Transverse colon (tissue), 4 donors: ENCODE measurements at regions not wholly inside any gene's neighbourhood (a gene's known extent, or its start where the extent isn't known, plus 50 kb on each side); places are given as distances from the start of the nearest gene placed in this dataset.

Experiments used
- DNase-seq: peaks from one replicate; pipeline ENCODE4 v3.0.0-alpha.2; 2019
- H3K27ac ChIP-seq, 4 donors: fragments of 200-600 bp; sonication (generic); 2 replicates each; pipeline ENCODE4 v1.5.1; 2016 to 2018; ENCODE audit warnings: inconsistent platforms in 4 of 4
- H3K27me3 ChIP-seq: fragments of 200-600 bp; sonication (generic); 2 replicates; pipeline ENCODE4 v1.5.1; 2017; ENCODE audit warnings: inconsistent platforms
- H3K36me3 ChIP-seq, 4 donors: fragments of 200-600 bp; sonication (generic); 2 replicates each; pipeline ENCODE4 v1.5.1; 2017 to 2019; ENCODE audit warnings: inconsistent platforms in 4 of 4
- H3K4me1 ChIP-seq, 4 donors: fragments of 200-600 bp; sonication (generic); 2 replicates each; pipeline ENCODE4 v1.5.1; 2017 to 2020; ENCODE audit warnings: inconsistent platforms in 4 of 4
- H3K4me3 ChIP-seq, 4 donors: fragments of 200-600 bp; sonication (generic); 1 replicate in 1 of 4; 2 replicates in 3 of 4; pipeline versions ENCODE4 v1.5.1 to v1.6.1; 2017 to 2019; ENCODE audit warnings: inconsistent platforms in 4 of 4
- H3K9me3 ChIP-seq, 2 donors: fragments of 200-600 bp; sonication (generic); 2 replicates each; pipeline ENCODE4 v1.5.1; 2017 to 2019; ENCODE audit warnings: inconsistent platforms in 2 of 2
- CTCF ChIP-seq, 5 experiments: fragments of 200-600 bp in 3 of 5; fragments of 450-650 bp in 2 of 5; sonication (generic) in 3 of 5; IDR thresholded peaks; 1 replicate in 2 of 5; 2 replicates in 3 of 5; pipeline ENCODE4 v1.5.1; 2016 to 2017; ENCODE audit warnings: antibody characterized with exemption in 5 of 5, inconsistent platforms in 3 of 5, mild to moderate bottlenecking in 2 of 5, moderate library complexity in 1 of 5
- EP300 ChIP-seq: sonication (generic); formaldehyde crosslinking; IDR thresholded peaks from one replicate; pipeline ENCODE4 v1.6.1; 2017; ENCODE audit warnings: antibody characterized with exemption, low read depth
- POLR2A ChIP-seq: fragments of 450-650 bp; IDR thresholded peaks from one replicate; pipeline ENCODE4 v1.6.1; 2016; ENCODE audit warnings: antibody characterized with exemption, mild to moderate bottlenecking, moderate library complexity
- POLR2AphosphoS5 ChIP-seq, 3 donors: sonication (generic); formaldehyde crosslinking; IDR thresholded peaks; one replicate each; pipeline ENCODE4 v1.6.1; 2016; ENCODE audit warnings: antibody characterized with exemption in 3 of 3
- WGBS, 2 donors: methylation state at CpG; one replicate each; pipeline ENCODE4 v1.1.5; 2018; ENCODE audit warnings: low coverage in 1 of 2; 5-methylcytosine and 5-hydroxymethylcytosine counted together
- in situ Hi-C, 4 donors: fragments of 200-750 bp; cut with MboI; loops; one replicate each; pipeline versions ENCODE4 v1.15.0 to v1.15.1; 2017; ENCODE audit warnings: low sequenced_read_pairs in 3 of 4, low pct_ligation_motif_present in 1 of 4, low pct_unique_long_range_greater_than_20kb in 1 of 4
- intact Hi-C: fragments of 100-400 bp; cut with DNase I; formaldehyde crosslinking; loops from one replicate; pipeline ENCODE4 v1.15.1; 2023; ENCODE audit warnings: low total_unique reads

- Histone ChIP-seq H3K27me3 (no peaks in the 10 kb centered on the region), H3K4me3 (no peak overlapping the region), H3K27ac (no peak overlapping the region), H3K9me3 (peaks cover 7 to 10% of the 10 kb centered on the region in 2 donors), H3K4me1 (no peaks in the 10 kb centered on the region), H3K36me3 (no peaks in the 10 kb centered on the region)
- 55 to 75% methylated on average over 1 to 4 of the region's 4 CpGs for WGBS, 2 donors
- intact Hi-C loops (loop anchor here (5.0 kb wide), 1 partner anchor 1011 kb away; no protein-coding TSS in a partner anchor), in situ Hi-C loops (no loop called here)
- TF ChIP-seq POLR2A (no peak), CTCF (IDR thresholded peaks at IDR 0.05) (no peak), POLR2AphosphoS5 (IDR thresholded peaks at IDR 0.05) (no peak), EP300 (no peak)
- DNase-seq, result no peak
These were observed 576.7 kb upstream of the ADAMTS16 start for GRCh38 chr5:4563400-4563799.

DNA sequence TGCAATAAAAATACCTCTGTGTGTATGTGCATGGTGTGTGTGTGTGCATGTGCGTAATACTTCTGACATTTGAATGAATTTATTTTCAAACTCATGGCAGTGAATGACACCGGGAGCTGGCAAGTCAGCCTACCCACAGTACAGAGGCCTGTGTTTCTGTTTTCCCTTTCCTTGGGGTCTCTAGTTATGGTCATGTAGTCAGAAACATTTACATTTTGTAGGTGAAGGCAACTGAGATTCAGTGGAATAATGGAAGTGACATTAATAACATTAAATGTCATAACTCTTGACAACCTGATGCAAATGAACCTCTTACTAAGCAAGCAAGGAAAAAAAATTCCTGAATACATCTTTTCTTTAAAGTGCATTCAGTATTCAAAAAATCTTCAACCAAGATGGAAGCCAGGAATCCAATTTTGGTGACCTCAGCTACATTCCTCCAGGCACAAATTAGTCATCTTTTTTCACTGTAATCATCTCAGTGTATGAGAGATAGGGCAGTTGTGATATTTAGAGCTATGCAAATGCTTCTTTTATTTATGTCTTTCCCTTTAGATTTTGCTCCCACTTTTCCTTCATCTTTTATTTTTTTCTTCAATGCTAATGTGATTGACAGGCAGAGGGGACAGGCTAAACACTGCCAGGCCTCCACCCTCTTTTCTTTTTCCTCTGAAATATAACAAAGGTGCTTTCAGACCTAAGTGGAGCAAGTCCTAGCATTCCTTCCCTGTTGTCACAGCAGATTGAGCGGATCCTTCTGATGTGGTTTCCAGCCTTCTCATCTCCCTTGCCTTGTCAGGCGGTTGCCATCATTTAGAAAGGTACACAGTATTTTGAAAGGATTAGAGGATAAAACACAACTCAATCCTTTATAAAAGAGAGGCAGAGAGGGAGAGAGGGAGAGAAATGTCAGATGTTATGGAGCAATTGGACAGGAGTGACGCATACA lies 569.8 kb upstream of the ADAMTS16 start:
- Histone ChIP-seq H3K4me1 (no peaks in the 10 kb centered on the region), H3K27ac (no peak overlapping the region), H3K27me3 (no peaks in the 10 kb centered on the region), H3K36me3 (no peaks in the 10 kb centered on the region), H3K9me3 (no peaks in the 10 kb centered on the region), H3K4me3 (no peak overlapping the region)
- TF ChIP-seq POLR2AphosphoS5 (IDR thresholded peaks at IDR 0.05) (no peak), EP300 (no peak), CTCF (IDR thresholded peaks at IDR 0.05) (no peak), POLR2A (no peak)
- no peak for DNase-seq
- intact Hi-C loops, result no loop called here
- in situ Hi-C loops, result no loop called here
- WGBS, 2 donors, result 77 to 81% methylated on average over 5 of the region's 5 CpGs

GRCh38 chr5:4571248-4571948 lies 568.7 kb upstream of the ADAMTS16 start:
- H3K4me3 ChIP-seq, result no peak overlapping the region
- 74 to 75% methylated on average over 7 of the region's 7 CpGs for WGBS, 2 donors
- H3K27ac ChIP-seq, result no peak overlapping the region
- no peak for DNase-seq
- in situ Hi-C loops (no loop called here), intact Hi-C loops (no loop called here)
- H3K36me3 ChIP-seq, result no peaks in the 10 kb centered on the region
- TF ChIP-seq POLR2A, result no peak
- no peak for TF ChIP-seq POLR2AphosphoS5 (IDR thresholded peaks at IDR 0.05)
- TF ChIP-seq EP300, result no peak
- TF ChIP-seq CTCF (IDR thresholded peaks at IDR 0.05), result no peak
- H3K27me3 ChIP-seq, result no peaks in the 10 kb centered on the region
- H3K4me1 ChIP-seq, result no peaks in the 10 kb centered on the region
- no peaks in the 10 kb centered on the region for H3K9me3 ChIP-seq

- no peak for DNase-seq
- Histone ChIP-seq H3K4me1 (no peaks in the 10 kb centered on the region), H3K36me3 (no peaks in the 10 kb centered on the region), H3K27me3 (no peaks in the 10 kb centered on the region), H3K9me3 (no peaks in the 10 kb centered on the region), H3K27ac (no peak overlapping the region), H3K4me3 (no peak overlapping the region)
- intact Hi-C loops (no loop called here), in situ Hi-C loops (no loop called here)
- WGBS, 2 donors, result 74 to 75% methylated on average over 6 of the region's 6 CpGs
- TF ChIP-seq POLR2AphosphoS5 (IDR thresholded peaks at IDR 0.05) (no peak), POLR2A (no peak), EP300 (no peak), CTCF (IDR thresholded peaks at IDR 0.05) (no peak)
These were observed 567.6 kb upstream of the ADAMTS16 start for GRCh38 chr5:4572311-4573100.
